GM12892 (cell line): ENCODE measurements at regions not wholly inside any gene's neighbourhood (a gene's known extent, or its start where the extent isn't known, plus 50 kb on each side); places are given as distances from the start of the nearest gene placed in this dataset.

ENCODE experiments used
- DNase-seq: peaks from one replicate; pipeline ENCODE4 v3.0.0; 2011; ENCODE audit not compliant: insufficient read length
- FAIRE-seq: peaks from 2 replicates; lab custom pipeline; 2011; peaks lifted over from hg19 to GRCh38; lab: Jason Lieb, UNC
- POLR2A ChIP-seq: IDR thresholded peaks from 2 replicates; pipeline ENCODE4 v1.6.1; 2011; ENCODE audit warnings: low read depth, low read length, control low read depth
- POLR2AphosphoS5 ChIP-seq: IDR thresholded peaks from 2 replicates; pipeline ENCODE4 v1.6.1; 2011; ENCODE audit warnings: low read depth, low read length, control low read depth
- TAF1 ChIP-seq: IDR thresholded peaks from 2 replicates; pipeline ENCODE4 v1.6.1; 2011; ENCODE audit warnings: low read depth, mild to moderate bottlenecking, control low read depth, low read length, borderline replicate concordance

- TF ChIP-seq POLR2AphosphoS5 (no peak), TAF1 (no peak), POLR2A (no peak)
- FAIRE-seq (no peak), DNase-seq (no peak)
These were observed 83.3 kb downstream of the ETS2 start for GRCh38 chr21:38888991-38889561.

DNA sequence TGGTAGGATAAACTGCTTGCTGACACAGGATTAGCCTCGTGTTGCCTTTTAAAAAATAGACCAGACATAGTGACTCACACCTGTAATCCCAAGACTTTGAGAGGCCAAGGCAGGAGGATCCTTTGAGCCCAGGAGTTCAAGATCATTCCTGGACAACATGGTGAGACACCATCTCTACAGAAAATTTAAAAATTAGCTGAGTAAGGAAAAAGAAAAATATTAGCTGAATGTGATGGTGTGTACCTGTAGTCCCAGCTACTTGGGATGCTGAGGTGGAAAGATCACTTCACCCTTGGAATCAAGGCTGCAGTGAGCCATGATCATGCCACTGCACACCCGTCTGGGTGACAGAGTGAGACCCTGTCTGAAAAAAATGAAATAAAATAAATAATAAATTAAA, 82.0 kb downstream of the ETS2 start:
- DNase-seq, result no peak
- FAIRE-seq, result no peak
- no peak for TF ChIP-seq POLR2A
- no peak for TF ChIP-seq TAF1
- no peak for TF ChIP-seq POLR2AphosphoS5

DNA sequence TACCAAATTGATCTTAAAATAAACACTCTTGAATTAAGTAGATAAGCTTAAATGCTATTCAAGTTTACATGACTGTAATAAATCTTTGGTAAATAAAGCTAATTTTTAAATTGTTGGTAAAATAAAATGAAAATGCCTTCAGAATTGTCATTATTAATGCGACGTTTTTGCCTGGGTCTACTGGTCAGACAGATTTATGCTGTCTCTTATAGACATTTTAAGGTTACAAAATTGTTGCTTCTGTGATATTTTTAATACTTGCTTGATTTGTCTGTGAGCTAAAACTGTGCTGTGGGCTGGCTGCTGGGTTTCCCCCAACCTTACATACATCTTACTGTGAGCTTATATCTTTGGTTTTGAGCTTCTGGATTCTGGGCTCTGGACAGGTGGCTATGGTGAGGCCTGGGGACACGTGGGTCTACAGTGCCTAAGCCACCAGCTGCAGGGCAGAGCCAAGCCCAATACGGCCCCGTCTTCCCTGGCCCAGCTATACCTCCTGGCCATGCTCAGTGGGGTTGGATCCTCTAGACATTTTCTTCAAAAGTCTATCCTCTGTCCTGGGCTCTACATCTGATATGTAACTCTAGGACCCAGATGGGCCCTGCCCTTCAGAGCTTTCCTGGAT, 81.4 kb downstream of the ETS2 start:
- FAIRE-seq (no peak), DNase-seq (no peak)
- TF ChIP-seq POLR2AphosphoS5, result no peak
- no peak for TF ChIP-seq TAF1
- TF ChIP-seq POLR2A, result no peak

GRCh38 chr21:38885909-38886308, 80.2 kb downstream of the ETS2 start:
- no peak for DNase-seq
- FAIRE-seq, result no peak
- TF ChIP-seq POLR2AphosphoS5 (no peak), TAF1 (no peak), POLR2A (no peak)

DNA sequence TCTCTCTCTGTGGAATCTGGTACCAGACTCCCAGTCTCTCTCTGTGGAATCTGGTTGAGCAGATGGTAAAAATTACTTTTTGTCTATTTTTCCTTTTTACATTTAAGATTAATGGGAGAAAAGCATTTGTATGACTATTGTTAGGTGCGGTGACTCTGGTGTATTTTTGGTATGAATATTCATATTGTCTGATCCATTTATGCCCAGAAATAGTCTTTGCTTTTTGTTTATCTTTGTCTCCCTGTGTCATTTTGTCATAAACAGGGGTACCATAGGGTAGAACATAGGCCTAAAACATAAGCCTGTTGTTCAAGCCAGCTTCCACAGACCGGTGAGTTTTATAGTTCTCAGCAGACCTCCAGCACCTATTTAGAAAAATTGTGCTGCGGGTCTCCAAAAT, 78.7 kb downstream of the ETS2 start:
- FAIRE-seq (no peak), DNase-seq (no peak)
- no peak for TF ChIP-seq TAF1
- no peak for TF ChIP-seq POLR2A

GRCh38 chr21:38883142-38883541, 77.4 kb downstream of the ETS2 start:
- FAIRE-seq (no peak), DNase-seq (no peak)
- no peak for TF ChIP-seq POLR2AphosphoS5
- no peak for TF ChIP-seq TAF1
- TF ChIP-seq POLR2A, result no peak

DNA sequence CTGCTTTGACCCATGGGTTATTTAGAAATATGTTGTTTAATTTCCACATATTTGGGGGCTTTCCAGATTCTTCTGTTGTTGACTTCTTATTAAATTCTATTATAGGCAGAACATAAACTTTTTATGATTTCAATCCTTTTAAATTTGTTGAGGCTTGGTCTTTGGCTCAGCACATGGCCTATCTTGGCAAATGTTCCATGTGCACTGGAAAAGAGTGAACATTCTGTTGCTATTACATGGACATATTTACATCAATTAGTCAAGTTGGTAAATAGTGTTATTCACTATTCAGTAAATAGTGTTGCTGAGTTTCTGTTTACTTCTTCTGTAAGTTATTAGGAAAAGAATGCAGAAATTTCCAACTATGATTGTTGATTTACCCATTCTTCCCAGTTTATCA, 75.4 kb downstream of the ETS2 start:
- no peak for TF ChIP-seq POLR2A
- TF ChIP-seq POLR2AphosphoS5, result no peak
- TF ChIP-seq TAF1, result no peak
- FAIRE-seq (no peak), DNase-seq (no peak)

DNA sequence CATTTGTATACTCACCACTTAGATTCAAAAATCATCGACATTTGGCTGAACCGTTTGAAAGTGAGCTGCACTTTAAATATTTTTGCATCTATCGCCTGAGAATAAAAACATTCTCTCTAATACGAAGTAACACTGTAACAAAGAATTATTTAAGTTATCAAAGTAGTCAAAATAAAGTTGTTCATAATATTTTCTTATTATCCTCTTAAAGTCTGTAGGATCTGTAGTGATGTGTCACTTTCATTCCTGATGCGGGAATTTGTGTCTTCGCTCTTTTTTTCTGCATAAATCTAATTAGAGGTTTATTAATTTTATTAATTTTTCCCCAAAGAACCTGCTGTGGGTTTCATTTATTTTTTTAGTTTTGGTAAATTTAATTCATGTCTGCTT, 74.8 kb downstream of the ETS2 start:
- DNase-seq, result no peak
- TF ChIP-seq POLR2AphosphoS5, result no peak
- no peak for TF ChIP-seq POLR2A
- TF ChIP-seq TAF1, result no peak
- FAIRE-seq, result no peak

DNA sequence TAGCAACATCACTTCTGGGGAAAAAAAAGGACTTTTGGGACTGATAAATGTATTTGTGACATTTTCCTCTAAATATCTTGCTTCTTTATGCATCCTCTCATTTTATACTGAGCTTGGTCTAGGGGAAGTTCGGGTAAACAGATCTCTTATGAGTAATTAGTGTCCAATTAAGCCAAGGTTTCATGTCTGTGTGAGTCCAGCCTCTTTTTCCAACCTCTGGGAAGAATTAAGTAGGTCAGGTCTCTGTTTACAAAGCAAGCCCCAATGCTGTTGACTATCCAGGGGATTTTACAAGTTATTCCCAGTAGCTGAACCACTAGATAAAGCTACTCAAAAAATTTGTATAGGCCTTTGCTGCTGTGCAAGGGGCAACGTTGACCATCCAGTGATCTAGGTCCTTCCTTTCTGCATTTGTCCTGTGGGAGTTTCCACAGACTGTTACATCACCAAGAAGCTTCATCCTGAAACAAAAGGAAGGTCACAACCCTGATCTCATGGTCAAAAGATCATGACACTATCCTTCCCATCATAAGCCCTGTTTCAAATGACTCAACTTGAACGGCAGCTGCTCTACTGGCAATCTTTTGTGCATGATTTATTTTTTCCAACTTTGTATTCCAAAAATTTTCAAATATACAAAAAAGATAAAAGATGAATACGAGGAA, 74.3 kb downstream of the ETS2 start:
- no peak for DNase-seq
- no peak for FAIRE-seq
- TF ChIP-seq TAF1 (no peak), POLR2A (no peak), POLR2AphosphoS5 (no peak)

DNA sequence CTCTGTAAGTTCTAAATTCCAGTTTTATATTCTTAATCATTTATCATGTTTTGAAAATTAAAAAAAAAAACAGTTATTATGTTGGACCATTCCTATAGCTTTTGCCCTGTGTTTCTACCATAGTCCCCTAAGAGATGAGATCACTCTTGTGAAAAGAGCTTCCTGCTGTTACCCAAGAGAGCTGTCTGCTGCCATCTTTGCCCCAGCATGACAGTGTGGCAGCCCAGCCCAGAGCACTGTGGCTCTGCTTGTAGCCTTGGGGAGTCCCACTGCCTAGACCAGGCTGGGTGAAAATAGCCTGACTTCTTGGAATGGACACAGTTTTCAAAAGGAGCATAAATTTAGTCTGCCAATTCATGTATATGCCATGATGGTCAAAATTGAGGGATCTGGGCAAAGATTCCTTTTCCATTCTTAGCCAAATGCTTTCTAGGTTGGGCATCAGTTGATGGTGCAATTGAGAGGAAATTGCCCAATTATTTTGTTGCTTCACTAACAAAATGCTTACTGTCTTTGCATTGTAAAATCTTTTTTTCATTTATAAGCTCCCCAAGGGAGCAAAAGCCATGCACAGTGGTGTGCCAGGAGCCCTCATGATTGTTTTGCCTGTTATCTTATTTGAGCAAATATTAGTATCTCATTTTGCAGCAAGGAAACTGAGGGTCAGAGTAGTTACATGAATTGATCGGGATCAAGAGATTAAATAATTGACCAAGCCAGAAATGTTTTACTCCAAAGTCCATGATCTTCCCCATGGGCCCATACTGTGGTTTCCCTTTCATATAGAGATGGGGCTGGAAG, 72.8 kb downstream of the ETS2 start:
- no peak for DNase-seq
- TF ChIP-seq TAF1, result no peak
- TF ChIP-seq POLR2A, result no peak
- FAIRE-seq, result no peak

- TF ChIP-seq TAF1 (no peak), POLR2A (no peak), POLR2AphosphoS5 (no peak)
- FAIRE-seq (no peak), DNase-seq (no peak)
These were observed 70.2 kb downstream of the ETS2 start for GRCh38 chr21:38875694-38876492.
